T47D (cell line): ENCODE measurements at regions not wholly inside any gene's neighbourhood (a gene's known extent, or its start where the extent isn't known, plus 50 kb on each side); places are given as distances from the start of the nearest gene placed in this dataset.
"Not testable (repeated sequence)": the region's sequence is repeated elsewhere in the genome, so short reads cannot be mapped to it uniquely, and the experiment has no call there.

Source experiments
- DNase-seq, 2 experiments: peaks; one replicate each; pipeline versions ENCODE4 v3.0.0 to v3.0.0-alpha.2; 2011 to 2012; ENCODE audit warnings: low read depth in 1 of 2, low spot score in 1 of 2
- JUND ChIP-seq: IDR thresholded peaks from 2 replicates; pipeline ENCODE4 v1.6.1; 2012; ENCODE audit warnings: low read depth
- in situ Hi-C: cut with HindIII; loops from 2 replicates; pipeline ENCODE4 v1.10.0; 2016; ENCODE audit warnings: low sequenced_read_pairs, low pct_unique_long_range_greater_than_20kb

GRCh38 chr17:45554479-45554878, 64.0 kb upstream of the PLEKHM1 start:
- in situ Hi-C loops, result not testable (repeated sequence)

GRCh38 chr17:45558821-45559220, 68.3 kb upstream of the PLEKHM1 start:
- DNase-seq, in situ Hi-C loops: not testable (repeated sequence)

More at GRCh38 chr17:45554479-45554878, 64.0 kb upstream of the PLEKHM1 start:
- DNase-seq, result not testable (repeated sequence)

- DNase-seq, in situ Hi-C loops: not testable (repeated sequence)
Measured at GRCh38 chr17:45562868-45563267, 72.3 kb upstream of the PLEKHM1 start.

GRCh38 chr17:45563283-45563682, 72.8 kb upstream of the PLEKHM1 start:
- in situ Hi-C loops, result not testable (repeated sequence)

GRCh38 chr17:45568275-45568674, 77.8 kb upstream of the PLEKHM1 start:
- in situ Hi-C loops, DNase-seq: not testable (repeated sequence)

More at GRCh38 chr17:45563283-45563682, 72.8 kb upstream of the PLEKHM1 start:
- DNase-seq, result peak in 1 of 2 experiments; percentile 15

GRCh38 chr17:45573326-45573725, 82.8 kb upstream of the PLEKHM1 start:
- in situ Hi-C loops, result not testable (repeated sequence)

GRCh38 chr17:45573924-45574770, 83.6 kb upstream of the PLEKHM1 start:
- in situ Hi-C loops, result no loop called here
- DNase-seq, result no peak
- no peak for TF ChIP-seq JUND

More at GRCh38 chr17:45573326-45573725, 82.8 kb upstream of the PLEKHM1 start:
- not testable (repeated sequence) for DNase-seq

GRCh38 chr17:45575126-45575885, 84.8 kb upstream of the PLEKHM1 start:
- TF ChIP-seq JUND, result no peak
- DNase-seq, result no peak
- in situ Hi-C loops, result no loop called here

- peak; percentile 49; the same call in 1 of the 2 replicates for TF ChIP-seq JUND
- peak in 1 of 2 experiments; percentile 72 for DNase-seq
- in situ Hi-C loops, result not testable (repeated sequence)
Measured at GRCh38 chr17:45576527-45577307, 86.2 kb upstream of the PLEKHM1 start.

GRCh38 chr17:45577571-45578279, 87.2 kb upstream of the PLEKHM1 start:
- no peak for TF ChIP-seq JUND
- no peak for DNase-seq
- in situ Hi-C loops, result no loop called here

- no peak for TF ChIP-seq JUND
- in situ Hi-C loops, result no loop called here
Measured at GRCh38 chr17:45578516-45579455, 88.3 kb upstream of the PLEKHM1 start.

More at GRCh38 chr17:45578516-45579455, 88.3 kb upstream of the PLEKHM1 start:
- DNase-seq, result no peak
